HG03196 (cell line): ENCODE measurements at regions not wholly inside any gene's neighbourhood (a gene's known extent, or its start where the extent isn't known, plus 50 kb on each side); places are given as distances from the start of the nearest gene placed in this dataset.
"Not testable (repeated sequence)": the region's sequence is repeated elsewhere in the genome, so short reads cannot be mapped to it uniquely, and the experiment has no call there.

Experiments
- ATAC-seq: cut with Tn5 transposase; IDR thresholded peaks from one replicate; pipeline ENCODE4 v1.9.1; 2021; ENCODE audit not compliant: unreplicated experiment

GRCh38 chr4:60423573-60424184 lies 776.4 kb upstream of the ADGRL3 start:
- not testable (repeated sequence) for ATAC-seq

DNA sequence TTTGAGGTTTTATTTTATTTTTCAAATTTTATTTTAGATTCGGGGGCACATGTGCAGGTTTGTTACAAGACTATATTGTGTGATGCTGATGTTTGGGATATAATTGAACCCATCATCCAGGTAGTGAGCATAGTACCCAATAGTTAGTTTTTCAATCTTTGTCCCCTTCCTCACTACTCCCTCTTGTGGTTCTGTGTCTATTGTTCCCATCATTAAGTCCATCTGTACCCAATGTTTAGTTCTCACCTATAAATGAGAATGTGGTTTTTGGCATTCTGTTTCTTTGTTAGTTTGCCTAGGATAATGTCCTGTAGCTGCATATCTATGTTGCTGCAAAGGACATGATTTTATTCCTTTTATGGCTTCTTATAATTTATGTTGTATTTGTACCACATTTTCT lies 767.2 kb upstream of the ADGRL3 start:
- no peak for ATAC-seq

DNA sequence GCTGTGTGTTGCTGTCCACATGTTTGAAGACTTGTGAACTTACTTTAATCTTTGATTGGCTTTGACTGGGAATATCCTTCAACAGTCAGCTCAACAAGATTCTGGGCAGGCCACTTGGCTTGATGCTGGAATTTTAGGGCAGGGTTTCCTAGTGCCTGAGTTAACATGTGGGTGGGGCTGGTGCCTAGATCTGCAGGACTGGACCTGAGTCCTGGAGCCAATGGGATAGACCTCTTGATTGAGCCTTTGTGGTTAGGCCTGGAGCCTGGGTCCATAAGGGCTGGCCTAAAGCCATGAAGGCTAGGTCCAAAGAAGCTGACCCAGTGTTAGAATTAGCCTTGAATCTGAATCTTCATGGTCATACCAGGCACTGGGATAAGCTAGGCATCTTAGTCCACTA lies 757.1 kb upstream of the ADGRL3 start:
- no peak for ATAC-seq

- ATAC-seq, result no peak
These were observed 756.3 kb upstream of the ADGRL3 start for GRCh38 chr4:60443796-60444195.

DNA sequence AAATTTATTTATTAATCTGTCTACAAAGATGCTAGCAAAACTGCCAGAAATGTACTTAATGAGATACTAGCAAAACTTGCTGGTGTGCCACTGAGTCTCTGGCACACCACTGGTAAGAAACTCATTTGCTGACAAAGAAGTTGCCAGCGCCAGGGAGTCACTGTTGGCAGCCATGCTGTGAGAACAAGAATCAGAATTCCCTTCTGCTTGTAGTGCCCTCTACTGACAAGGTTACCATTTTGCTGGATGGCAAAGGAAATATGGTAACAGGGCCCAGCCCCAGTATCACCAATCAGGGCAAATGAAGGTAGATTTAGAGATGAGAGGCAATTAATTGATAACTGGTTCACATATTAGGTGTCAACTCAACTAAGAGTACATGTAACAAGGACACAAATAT lies 750.1 kb upstream of the ADGRL3 start:
- ATAC-seq, result no peak

DNA sequence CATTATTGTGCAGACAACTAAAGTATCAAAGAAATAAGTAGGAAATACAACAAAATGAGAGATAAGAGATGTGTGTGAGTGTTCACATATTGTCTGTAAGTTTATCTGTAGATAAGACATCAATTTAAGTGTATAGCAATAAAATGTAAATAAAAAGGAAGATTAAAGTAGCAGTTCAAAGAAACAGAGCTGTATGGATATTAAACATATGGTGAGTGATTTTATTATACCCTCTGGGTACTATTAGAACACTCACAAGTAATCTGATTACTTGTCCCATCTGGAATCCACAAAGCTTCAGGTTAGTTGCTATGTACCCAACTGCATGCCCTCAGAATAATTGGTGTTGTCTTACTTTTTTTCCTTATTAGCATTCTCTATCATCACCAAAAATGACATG lies 747.9 kb upstream of the ADGRL3 start:
- ATAC-seq, result no peak

- ATAC-seq, result no peak
These were observed 744.7 kb upstream of the ADGRL3 start for GRCh38 chr4:60455380-60455779.

GRCh38 chr4:60461551-60461950 lies 738.6 kb upstream of the ADGRL3 start:
- no peak for ATAC-seq

DNA sequence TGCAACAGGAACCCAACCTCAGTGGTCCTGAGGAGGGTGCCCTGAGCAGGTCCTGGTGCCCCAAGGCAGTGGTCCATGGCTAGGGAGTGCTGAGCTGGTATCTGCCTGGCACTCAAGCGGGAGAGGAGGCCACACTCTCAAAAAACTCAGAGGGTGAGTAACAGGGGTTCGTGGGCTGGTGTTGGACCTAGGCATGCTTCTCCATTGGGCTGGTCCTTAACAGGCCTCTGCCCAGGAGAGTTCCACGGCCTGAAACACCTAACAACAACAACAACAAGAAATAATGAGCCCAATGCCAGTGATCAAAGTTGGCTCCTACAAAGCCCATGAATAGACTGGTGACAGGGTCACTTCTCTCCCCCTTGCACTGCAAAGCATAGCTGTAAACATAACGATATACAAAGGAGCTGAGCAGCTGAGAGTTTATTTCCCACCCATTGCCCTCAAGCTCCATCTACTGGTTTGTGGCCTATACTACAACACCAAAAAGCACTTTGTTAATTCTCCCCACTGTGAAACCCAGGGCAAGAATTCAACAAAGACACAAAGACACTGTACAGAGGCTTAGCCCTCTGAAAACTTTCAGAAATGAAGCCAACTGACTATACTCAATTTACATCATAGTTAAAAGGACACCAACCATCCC lies 736.1 kb upstream of the ADGRL3 start:
- ATAC-seq, result no peak

- ATAC-seq, result no peak
These were observed 717.2 kb upstream of the ADGRL3 start for GRCh38 chr4:60482921-60483351.

GRCh38 chr4:60485276-60485675 lies 714.9 kb upstream of the ADGRL3 start:
- ATAC-seq, result no peak

- not testable (repeated sequence) for ATAC-seq
These were observed 712.9 kb upstream of the ADGRL3 start for GRCh38 chr4:60487118-60487761.

DNA sequence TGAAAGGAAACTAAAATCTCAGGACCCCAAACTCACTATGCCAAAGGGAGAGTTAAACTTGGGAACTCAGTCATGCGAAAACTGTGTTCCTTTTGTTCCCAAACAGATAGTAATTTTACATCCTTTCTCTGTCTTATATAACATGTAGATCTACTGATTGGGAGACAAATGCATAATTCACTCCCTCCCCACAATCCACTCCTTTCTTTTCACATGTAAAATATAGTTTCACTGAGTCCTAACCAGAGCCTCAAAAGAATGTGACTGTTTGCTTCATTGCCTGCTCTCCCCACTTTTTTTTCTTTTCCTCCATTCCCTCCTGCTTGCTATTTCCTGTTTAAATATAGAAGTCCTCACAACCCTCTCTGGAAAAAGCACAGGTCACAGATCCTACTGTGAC lies 699.3 kb upstream of the ADGRL3 start:
- ATAC-seq, result no peak

DNA sequence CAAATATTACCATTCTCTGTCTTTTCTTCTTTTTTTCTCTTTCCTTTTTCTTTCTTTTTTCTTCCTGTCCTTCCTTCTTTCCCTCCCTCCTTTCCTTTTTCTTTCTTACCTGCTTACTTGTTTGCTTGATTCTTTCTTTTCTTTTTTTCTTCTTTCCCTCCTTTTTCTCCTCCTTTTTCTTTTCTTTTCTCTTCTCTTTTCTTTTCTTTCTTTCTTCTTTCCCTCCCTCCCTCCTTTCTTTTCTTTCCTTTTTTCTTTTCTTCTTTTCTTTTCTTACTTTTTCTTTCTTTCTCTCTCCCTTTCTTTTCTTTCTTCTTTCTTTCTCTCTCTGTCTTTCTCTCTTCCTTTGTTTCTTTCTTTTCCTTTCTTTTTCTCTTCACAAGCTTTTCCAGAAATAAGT lies 697.4 kb upstream of the ADGRL3 start:
- no peak for ATAC-seq

- ATAC-seq, result no peak
These were observed 694.1 kb upstream of the ADGRL3 start for GRCh38 chr4:60506061-60506460.

GRCh38 chr4:60522265-60522664 lies 677.9 kb upstream of the ADGRL3 start:
- ATAC-seq, result no peak

DNA sequence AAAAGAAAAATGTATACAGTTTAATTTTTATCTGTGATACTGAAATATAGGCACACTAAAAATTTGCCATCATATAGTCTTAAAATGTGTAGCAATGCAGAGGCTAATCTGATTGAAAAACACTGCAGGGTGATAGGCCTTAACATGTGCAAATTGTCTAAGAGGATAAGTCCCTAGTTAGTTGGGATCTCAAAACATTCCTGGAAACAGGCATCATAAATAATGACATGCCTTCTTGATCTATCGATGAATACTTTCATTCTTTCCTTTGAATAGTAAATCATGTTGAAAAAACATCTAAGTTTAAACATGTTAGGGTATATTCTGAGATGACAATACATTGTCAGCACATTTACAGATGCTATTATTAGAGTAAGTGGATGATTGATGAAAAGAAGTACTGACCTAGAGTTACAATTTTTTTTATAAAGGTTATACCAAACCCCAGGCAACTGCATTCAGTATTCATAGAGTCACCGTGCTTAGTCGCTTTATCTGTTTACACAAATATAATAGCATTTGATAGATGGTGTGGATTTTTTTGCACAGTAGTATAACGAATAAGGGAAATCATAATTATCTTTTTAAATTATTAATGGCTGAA lies 668.2 kb upstream of the ADGRL3 start:
- ATAC-seq, result no peak

DNA sequence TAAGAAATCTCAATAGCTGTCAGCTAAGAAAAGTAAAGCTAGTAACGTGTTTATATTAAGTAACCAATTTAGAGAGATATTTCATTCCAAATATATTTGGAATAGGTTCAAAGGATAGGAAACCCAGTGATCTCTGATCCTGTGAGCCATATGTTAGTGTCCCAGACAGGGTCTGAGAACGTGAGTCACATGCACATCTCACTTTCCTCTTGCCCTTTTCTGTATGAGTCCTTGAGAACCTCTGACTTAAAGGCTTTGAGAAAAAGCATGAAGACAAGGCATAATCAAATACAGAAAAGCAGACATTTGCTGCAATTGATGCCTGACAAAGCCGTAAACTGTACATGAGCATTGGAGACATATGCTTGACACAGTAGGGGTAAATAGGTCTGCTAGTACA lies 655.1 kb upstream of the ADGRL3 start:
- no peak for ATAC-seq

- no peak for ATAC-seq
These were observed 637.8 kb upstream of the ADGRL3 start for GRCh38 chr4:60562334-60562733.

- ATAC-seq, result no peak
These were observed 634.6 kb upstream of the ADGRL3 start for GRCh38 chr4:60565558-60565957.

GRCh38 chr4:60575336-60575735 lies 624.8 kb upstream of the ADGRL3 start:
- no peak for ATAC-seq

DNA sequence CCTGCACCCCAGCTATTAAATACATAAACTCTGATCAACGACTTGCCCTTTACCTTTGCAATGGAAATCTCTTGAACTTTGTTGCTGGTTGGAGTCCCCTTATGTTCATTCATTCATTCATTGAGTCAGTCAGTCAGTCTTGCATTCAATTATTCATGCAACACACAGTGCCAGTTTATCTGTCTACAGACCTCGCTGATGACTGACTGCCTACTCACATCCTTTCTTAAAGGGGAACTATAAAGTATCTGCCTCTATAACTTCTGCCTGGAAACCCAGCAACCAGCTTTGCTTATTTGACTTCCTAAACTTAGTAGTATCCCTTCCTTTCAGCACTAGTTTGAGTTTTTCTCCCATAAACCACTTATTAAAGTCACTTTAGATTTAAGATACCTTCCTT lies 620.8 kb upstream of the ADGRL3 start:
- ATAC-seq, result no peak
